RKO (cell line): ENCODE measurements at regions not wholly inside any gene's neighbourhood (a gene's known extent, or its start where the extent isn't known, plus 50 kb on each side); places are given as distances from the start of the nearest gene placed in this dataset.
"Not testable (repeated sequence)": the region's sequence is repeated elsewhere in the genome, so short reads cannot be mapped to it uniquely, and the experiment has no call there.

Experiments
- DNase-seq: peaks from one replicate; pipeline ENCODE4 v3.0.0-alpha.2; 2016; ENCODE audit warnings: low spot score

DNA sequence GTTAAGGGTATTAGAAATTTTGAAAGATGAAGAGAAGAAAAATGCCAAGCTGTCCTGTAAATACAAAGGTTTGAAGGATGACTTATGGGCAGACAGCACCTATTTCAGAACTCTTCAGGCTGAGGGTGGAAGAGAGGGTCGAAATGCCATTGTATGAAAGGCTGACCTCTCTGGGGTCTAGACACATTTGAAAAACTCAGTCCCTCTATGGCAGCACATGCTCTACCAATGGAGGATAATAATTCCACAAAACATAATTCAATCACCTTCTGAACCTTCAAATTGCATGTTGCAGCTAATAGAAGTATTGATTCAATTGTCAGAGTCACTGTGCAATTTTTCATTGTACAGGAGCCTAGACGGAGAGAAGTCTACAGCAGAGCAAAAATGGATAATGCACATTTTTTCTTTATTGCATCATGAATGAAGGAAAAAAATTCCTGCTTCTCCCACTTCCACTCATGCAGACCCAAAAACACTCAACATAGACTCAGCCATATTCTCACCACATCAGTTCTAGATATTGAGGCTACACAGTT lies 569.1 kb downstream of the TBL1XR1 start:
- DNase-seq: no peak

DNA sequence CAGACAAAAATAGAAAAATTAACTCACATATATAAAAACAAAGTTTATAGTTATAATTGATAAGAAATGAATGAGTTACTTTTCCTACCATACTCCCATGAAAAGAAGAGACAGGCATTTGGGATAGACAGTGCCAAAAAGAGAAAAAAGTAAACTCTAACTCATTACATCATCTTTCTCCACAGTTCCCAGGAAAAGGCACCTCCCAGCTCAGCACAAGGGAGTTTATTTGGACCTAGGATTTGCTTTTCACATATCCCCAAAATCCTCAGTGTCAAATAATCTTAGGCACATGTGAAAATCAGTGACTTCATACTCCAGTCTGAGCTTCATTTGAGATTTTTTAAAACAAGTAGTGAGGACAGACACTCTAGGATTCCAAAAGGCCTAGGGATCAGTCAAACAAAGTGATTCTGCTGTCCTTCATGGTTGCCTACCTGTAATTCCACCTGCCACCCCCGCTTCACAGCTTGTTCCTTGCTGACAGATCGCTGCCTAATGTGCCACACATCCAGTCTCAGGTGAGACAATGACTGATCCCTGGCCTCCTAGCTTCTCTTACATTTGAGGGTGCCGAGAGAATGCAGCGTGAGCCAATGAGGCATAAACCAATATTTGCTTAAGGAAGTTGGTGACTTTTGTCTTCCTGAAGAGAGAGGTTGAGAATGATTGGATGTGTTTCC lies 573.7 kb downstream of the TBL1XR1 start:
- no peak for DNase-seq

- no peak for DNase-seq
Observed at GRCh38 chr3:176619833-176620232, 577.4 kb downstream of the TBL1XR1 start.

DNA sequence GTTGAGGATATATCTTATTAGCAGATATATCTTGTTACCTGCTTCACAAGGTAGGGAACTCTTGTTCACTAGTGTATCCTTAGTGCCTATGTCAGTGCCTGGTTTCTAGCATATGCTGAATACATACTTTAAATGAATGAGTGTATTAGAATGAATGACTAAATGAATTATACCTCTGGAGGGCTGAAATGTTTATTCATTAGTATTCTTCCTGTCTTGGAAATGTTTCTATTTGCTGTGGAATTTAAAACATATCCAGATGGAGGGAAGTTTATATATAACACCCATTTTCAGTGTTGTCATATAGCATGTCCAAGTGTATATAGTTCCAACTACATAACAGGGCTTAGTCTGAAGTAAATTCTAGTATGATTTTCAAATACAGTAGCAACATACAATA lies 581.5 kb downstream of the TBL1XR1 start:
- DNase-seq: no peak

DNA sequence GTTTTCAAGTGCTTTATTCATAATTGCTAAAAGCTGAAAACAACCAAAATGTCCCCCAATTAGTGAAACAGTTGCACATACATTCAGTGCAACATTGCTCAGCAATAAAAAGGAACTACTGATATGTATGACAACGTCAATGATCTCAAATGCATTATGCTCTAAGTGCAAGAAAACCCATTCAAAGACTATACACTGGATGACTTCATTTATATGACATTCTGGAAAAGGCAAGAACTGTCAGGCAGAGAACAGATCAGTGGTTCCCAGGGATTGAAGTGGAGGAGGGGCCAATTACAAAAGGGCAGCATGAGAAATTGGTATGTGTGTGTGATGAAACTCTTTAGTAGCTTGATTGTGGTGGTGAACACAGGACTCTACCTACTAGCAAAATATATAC lies 585.6 kb downstream of the TBL1XR1 start:
- DNase-seq: no peak

DNA sequence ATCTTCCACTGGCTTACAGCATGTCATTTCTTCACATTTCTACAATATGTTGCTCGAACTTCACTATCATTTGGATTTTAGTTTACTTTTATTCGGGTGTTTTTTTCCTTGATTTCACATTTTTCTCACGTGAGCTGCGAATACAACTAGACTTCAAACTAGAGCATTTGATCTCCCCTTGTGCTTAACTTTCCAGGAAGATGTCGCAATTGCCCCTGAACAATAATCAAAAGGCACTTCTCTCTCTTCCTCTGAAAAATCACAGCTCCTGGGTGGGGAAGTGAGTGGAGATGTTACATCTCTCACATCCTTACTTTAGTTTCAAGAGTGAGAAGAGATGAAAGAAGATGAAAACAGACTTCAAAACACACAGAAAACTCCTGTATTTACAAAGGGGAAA lies 587.9 kb downstream of the TBL1XR1 start:
- no peak for DNase-seq

- not testable (repeated sequence) for DNase-seq
Observed at GRCh38 chr3:176605553-176605952, 591.7 kb downstream of the TBL1XR1 start.

DNA sequence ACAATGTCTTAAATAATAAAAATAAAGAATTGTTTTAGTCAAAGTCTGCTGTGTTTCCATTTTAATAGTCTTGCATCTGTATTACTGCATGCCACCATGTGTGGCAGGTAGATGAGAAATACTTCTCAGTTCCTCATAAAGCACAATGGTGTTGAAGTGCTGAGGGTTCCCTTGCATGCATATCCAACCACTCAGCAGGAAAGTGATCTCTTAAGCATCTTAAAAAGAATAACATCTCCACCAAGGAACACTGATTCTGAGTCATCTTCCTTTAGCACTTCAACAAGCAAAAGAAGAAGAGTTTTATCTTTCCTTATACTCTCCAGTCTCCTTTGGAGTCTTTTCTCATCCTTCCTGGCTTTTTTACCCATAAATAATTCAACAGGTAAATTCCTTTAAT lies 602.0 kb downstream of the TBL1XR1 start:
- no peak for DNase-seq

DNA sequence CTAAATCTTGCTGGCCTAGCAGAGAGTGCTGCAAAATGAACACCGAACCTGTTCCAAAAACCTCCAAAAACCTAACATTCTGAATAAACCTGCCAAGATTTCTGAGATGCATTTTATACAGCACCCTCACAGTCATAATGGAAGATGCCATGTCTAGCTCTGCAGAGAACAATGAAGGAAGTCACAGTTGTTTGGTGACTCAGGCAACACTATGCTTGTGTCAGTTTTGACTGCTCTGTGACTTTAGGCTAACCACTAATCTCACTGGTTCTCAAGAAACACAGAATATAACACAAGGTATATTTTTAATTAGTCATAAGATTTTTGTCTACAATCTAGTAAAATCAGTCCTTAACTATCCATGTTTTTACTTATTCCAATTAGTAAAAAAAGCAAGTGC lies 606.6 kb downstream of the TBL1XR1 start:
- no peak for DNase-seq

- no peak for DNase-seq
Observed at GRCh38 chr3:176587089-176587488, 610.2 kb downstream of the TBL1XR1 start.

DNA sequence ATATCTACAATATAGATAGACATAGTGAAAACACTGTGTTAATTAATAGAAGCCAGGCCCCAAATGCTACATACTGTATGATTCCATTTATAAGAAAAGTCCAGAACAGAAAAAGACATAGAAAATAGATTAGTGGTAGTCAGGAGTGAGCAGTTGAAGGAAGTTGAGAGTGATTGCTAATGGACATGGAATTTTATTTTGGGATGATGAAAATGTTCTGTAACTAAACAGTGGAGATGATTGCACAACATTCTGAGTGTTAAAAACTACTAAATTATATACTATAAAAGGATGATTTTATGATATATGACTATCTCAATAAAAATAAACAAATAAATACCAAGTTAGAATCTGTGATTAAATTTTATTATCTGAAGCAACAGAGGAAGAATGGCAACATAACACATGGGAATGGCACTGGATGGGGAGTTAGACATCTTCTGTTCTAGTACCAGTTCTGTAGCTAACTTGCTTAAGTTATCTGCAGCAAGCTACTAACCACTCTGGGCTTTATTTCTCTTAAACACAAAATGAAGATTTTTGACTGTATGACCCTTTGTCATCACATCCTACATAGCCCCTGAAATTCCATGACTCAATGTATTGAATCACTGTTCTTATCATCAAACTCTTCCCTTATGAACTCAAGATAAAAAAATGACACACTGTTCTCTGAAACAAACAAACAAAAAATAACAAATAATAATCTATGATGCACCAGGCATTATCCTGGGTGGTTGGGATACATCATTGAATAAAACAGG lies 612.7 kb downstream of the TBL1XR1 start:
- peak; percentile 3 for DNase-seq

- DNase-seq: no peak
Observed at GRCh38 chr3:176583956-176584355, 613.3 kb downstream of the TBL1XR1 start.

DNA sequence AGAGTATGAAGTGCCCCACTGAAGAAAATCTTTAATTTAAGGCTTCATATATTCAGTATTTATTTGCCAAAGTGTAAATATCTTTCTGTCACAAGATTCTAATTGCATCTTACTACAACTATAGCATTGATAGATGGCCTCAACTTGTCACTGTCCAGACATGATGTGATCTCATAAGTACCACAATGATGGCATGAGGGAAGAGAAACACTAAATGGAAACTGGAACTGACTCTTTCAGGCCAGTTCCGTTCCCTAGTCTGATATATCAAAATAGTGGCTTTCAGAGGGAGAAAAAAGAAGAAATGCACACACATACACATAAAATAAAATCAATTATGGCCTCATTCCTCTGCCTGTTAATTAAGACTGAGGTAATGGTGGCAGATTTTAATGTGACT lies 615.7 kb downstream of the TBL1XR1 start:
- DNase-seq: no peak

DNA sequence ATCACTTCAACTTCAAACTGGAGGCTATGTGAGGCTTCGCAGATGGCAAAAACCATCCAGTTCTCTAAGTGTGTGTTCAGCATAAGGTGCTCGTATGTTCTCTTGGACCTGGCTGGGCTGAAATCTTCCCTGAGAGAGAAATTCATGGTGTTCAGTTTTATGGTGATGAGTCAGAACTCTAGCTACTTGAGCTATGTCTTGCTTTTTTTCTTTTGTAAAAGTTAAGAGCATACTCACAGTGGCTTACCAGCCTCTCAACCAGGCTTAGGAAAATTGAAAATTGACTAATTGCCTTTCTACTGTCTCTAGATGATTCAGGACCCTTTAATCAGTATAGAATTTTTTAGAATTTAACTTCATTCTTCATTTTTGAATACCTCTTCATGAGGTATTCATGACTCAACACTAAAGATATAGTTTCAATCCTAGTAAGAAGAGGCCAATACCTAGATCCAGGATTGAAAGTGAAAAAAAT lies 617.5 kb downstream of the TBL1XR1 start:
- DNase-seq: no peak

- DNase-seq: no peak
Observed at GRCh38 chr3:176578316-176578715, 619.0 kb downstream of the TBL1XR1 start.

- DNase-seq: no peak
Observed at GRCh38 chr3:176577447-176577846, 619.8 kb downstream of the TBL1XR1 start.

GRCh38 chr3:176574786-176575185 lies 622.5 kb downstream of the TBL1XR1 start:
- DNase-seq: no peak

DNA sequence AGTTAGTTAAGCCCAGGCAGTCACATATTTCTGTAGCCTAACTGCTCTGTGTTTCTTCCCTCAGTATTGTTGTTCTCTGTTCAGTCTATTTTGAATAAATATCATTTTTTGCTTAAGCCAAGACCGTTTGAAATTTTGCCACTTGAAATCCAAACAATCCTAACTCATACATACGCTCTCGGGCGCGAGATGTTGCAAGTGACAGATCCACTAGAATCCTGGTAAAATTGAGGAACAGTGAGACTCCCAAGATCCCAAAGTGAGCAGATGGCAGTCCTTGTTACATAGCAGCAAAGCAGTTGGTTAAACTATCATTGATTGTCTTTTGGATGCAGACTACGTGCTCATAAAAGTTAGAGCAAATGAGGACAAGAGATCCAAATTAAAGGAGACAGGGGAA lies 625.4 kb downstream of the TBL1XR1 start:
- no peak for DNase-seq

- DNase-seq: no peak
Observed at GRCh38 chr3:176570992-176571391, 626.3 kb downstream of the TBL1XR1 start.

GRCh38 chr3:176568189-176568588 lies 629.1 kb downstream of the TBL1XR1 start:
- DNase-seq: no peak

DNA sequence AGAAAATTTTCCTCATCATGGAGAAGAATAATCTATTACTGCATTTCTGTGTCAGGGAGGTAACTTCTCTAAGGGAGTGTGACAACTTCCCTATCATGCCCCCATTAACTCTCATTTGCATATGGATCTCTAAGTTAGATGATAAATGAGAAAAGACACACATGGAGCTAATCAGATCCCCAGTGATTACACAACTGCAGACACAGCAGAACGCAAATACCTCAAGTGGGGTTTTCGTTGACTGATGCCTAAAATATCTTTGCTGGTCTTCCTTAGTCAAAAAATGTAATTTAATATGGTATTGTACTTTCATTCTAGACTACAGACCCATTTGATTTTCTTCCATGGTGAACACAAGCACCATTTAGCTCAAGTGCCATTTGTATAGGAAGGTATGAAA lies 630.5 kb downstream of the TBL1XR1 start:
- no peak for DNase-seq

DNA sequence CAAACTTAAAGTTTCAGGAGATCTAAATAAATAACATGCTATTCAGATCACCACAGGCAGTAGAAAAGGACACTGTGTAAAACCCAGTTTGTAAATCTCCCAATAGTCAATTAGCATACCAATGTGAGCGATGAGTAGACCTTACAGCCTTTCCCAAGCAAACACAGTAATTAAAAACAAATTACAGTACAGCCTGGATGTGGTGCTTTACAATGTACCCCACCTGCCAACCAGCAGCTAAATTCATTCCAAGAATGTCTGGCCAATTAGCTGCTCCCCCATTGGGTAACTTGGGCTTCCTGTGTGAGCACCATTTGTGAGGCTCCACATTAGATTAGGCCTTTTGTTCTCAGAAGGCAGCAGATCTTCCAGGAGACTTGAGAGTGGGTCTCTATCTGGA lies 635.0 kb downstream of the TBL1XR1 start:
- no peak for DNase-seq

- DNase-seq: no peak
Observed at GRCh38 chr3:176561826-176562225, 635.5 kb downstream of the TBL1XR1 start.
